H9 (cell line): ENCODE measurements at regions not wholly inside any gene's neighbourhood (a gene's known extent, or its start where the extent isn't known, plus 50 kb on each side); places are given as distances from the start of the nearest gene placed in this dataset.

ENCODE experiments used
- DNase-seq: peaks from one replicate; pipeline ENCODE4 v3.0.0-alpha.2; 2017
- H2AFZ ChIP-seq: one replicate; pipeline ENCODE4 v1.6.1; 2013; ENCODE audit warnings: mild to moderate bottlenecking, low read length, control low read depth, moderate library complexity
- H2AK5ac ChIP-seq: 2 replicates; pipeline ENCODE4 v1.6.1; 2013; ENCODE audit warnings: low read length, control low read depth, mixed read lengths; ENCODE audit not compliant: insufficient read length
- H2BK120ac ChIP-seq: one replicate; pipeline ENCODE4 v1.6.1; 2013; ENCODE audit warnings: low read depth, mild to moderate bottlenecking, low read length, control low read depth, inconsistent platforms; ENCODE audit not compliant: poor library complexity, severe bottlenecking
- H2BK12ac ChIP-seq: 2 replicates; pipeline ENCODE4 v1.6.1; 2013; ENCODE audit warnings: low read length, control low read depth, mixed read lengths, low read depth; ENCODE audit not compliant: insufficient read length
- H2BK15ac ChIP-seq: 2 replicates; pipeline ENCODE4 v1.6.1; 2013; ENCODE audit warnings: low read depth, low read length, control low read depth
- H2BK20ac ChIP-seq: one replicate; pipeline ENCODE4 v1.6.1; 2013; ENCODE audit warnings: low read depth, mild to moderate bottlenecking, low read length, control low read depth, inconsistent platforms; ENCODE audit not compliant: poor library complexity, severe bottlenecking
- H2BK5ac ChIP-seq: 2 replicates; pipeline ENCODE4 v1.6.1; 2013; ENCODE audit warnings: low read length, control low read depth, mixed read lengths; ENCODE audit not compliant: insufficient read length
- H3K14ac ChIP-seq: 2 replicates; pipeline ENCODE4 v1.6.1; 2013; ENCODE audit warnings: low read length, control low read depth; ENCODE audit not compliant: insufficient read depth
- H3K18ac ChIP-seq: 2 replicates; pipeline ENCODE4 v1.6.1; 2013; ENCODE audit warnings: low read depth, mild to moderate bottlenecking, mixed read lengths, low read length, control low read depth; ENCODE audit not compliant: insufficient read length
- H3K23ac ChIP-seq: 2 replicates; pipeline ENCODE4 v1.6.1; 2013; ENCODE audit warnings: low read length, control low read depth, mixed read lengths, low read depth; ENCODE audit not compliant: insufficient read length
- H3K23me2 ChIP-seq: 2 replicates; pipeline ENCODE4 v1.6.1; 2013; ENCODE audit warnings: low read depth, mild to moderate bottlenecking, mixed read lengths, low read length, control low read depth; ENCODE audit not compliant: insufficient read length, poor library complexity, severe bottlenecking
- H3K27ac ChIP-seq: 2 replicates; pipeline ENCODE4 v1.5.1; 2013; ENCODE audit warnings: low read length, control low read depth, mixed read lengths, low read depth; ENCODE audit not compliant: insufficient read length
- H3K27me3 ChIP-seq: 2 replicates; pipeline ENCODE4 v1.6.1; 2013; ENCODE audit warnings: low read length, control low read depth, inconsistent platforms; ENCODE audit not compliant: insufficient read depth
- H3K4ac ChIP-seq: 2 replicates; pipeline ENCODE4 v1.6.1; 2013; ENCODE audit warnings: low read depth, mild to moderate bottlenecking, control low read depth, inconsistent platforms, low read length, moderate library complexity
- H3K4me1 ChIP-seq: 2 replicates; pipeline ENCODE4 v1.6.1; 2013; ENCODE audit warnings: low read length, control low read depth, inconsistent platforms; ENCODE audit not compliant: insufficient read depth
- H3K4me2 ChIP-seq: 2 replicates; pipeline ENCODE4 v1.6.1; 2013; ENCODE audit warnings: low read length, control low read depth, mixed read lengths; ENCODE audit not compliant: insufficient read length, insufficient read depth
- H3K56ac ChIP-seq: 2 replicates; pipeline ENCODE4 v1.6.1; 2013; ENCODE audit warnings: low read depth, mild to moderate bottlenecking, mixed read lengths, low read length, control low read depth; ENCODE audit not compliant: insufficient read length
- H3K79me1 ChIP-seq: 2 replicates; pipeline ENCODE4 v1.6.1; 2013; ENCODE audit warnings: low read depth, mild to moderate bottlenecking, moderate library complexity, low read length, control low read depth, inconsistent platforms; ENCODE audit not compliant: insufficient read depth, poor library complexity, severe bottlenecking
- H3K79me2 ChIP-seq: 2 replicates; pipeline ENCODE4 v1.6.1; 2013; ENCODE audit warnings: low read length, control low read depth, inconsistent platforms; ENCODE audit not compliant: insufficient read depth
- H3K9ac ChIP-seq: 2 replicates; pipeline ENCODE4 v1.6.1; 2013; ENCODE audit warnings: low read length, control low read depth, mixed read lengths; ENCODE audit not compliant: insufficient read length; ENCODE audit errors: extremely low read depth
- H3K9me3 ChIP-seq: one replicate; pipeline ENCODE4 v1.6.1; 2013; ENCODE audit warnings: low read depth, low read length, inconsistent platforms; ENCODE audit not compliant: control insufficient read depth
- H3T11ph ChIP-seq: one replicate; pipeline ENCODE4 v1.6.1; 2013; ENCODE audit warnings: mild to moderate bottlenecking, low read length, control low read depth, inconsistent platforms
- H4K20me1 ChIP-seq: one replicate; pipeline ENCODE4 v1.6.1; 2013; ENCODE audit not compliant: control insufficient read depth, insufficient read length, insufficient read depth
- H4K5ac ChIP-seq: 2 replicates; pipeline ENCODE4 v1.6.1; 2013; ENCODE audit warnings: low read depth, mild to moderate bottlenecking, mixed read lengths, low read length, control low read depth; ENCODE audit not compliant: insufficient read length
- H4K8ac ChIP-seq: replicated peaks from 2 replicates; pipeline ENCODE4 v1.6.1; 2013; ENCODE audit warnings: low read length, control low read depth, mixed read lengths, low read depth; ENCODE audit not compliant: insufficient read length
- H4K91ac ChIP-seq: 2 replicates; pipeline ENCODE4 v1.6.1; 2013; ENCODE audit warnings: low read depth, mild to moderate bottlenecking, moderate library complexity, mixed read lengths, low read length, control low read depth; ENCODE audit not compliant: insufficient read length
- H3K27ac Mint-ChIP-seq, 3 experiments: 2 replicates in 2 of 3; 3 replicates in 1 of 3; pipeline ENCODE4 v1.8.0; 2020 to 2021; ENCODE audit warnings: mixed read lengths in 3 of 3, mild to moderate bottlenecking in 1 of 3, moderate library complexity in 1 of 3
- H3K27me3 Mint-ChIP-seq: 2 replicates; pipeline ENCODE4 v1.8.0; 2021; ENCODE audit warnings: low read depth, mild to moderate bottlenecking, moderate library complexity, mixed read lengths
- H3K36me3 Mint-ChIP-seq, 3 experiments: 2 replicates in 2 of 3; 3 replicates in 1 of 3; pipeline ENCODE4 v1.8.0; 2020 to 2021; ENCODE audit warnings: low read depth in 3 of 3, mixed read lengths in 3 of 3; ENCODE audit not compliant: insufficient read depth in 1 of 3
- H3K4me1 Mint-ChIP-seq, 2 experiments: 2 replicates each; pipeline ENCODE4 v1.8.0; 2020; ENCODE audit warnings: mixed read lengths in 2 of 2
- H3K4me3 Mint-ChIP-seq, 2 experiments: 2 replicates in 1 of 2; 3 replicates in 1 of 2; pipeline ENCODE4 v1.8.0; 2020 to 2021; ENCODE audit warnings: mild to moderate bottlenecking in 2 of 2, mixed read lengths in 2 of 2, moderate library complexity in 1 of 2
- H3K9me3 Mint-ChIP-seq, 2 experiments: 2 replicates in 1 of 2; 3 replicates in 1 of 2; pipeline ENCODE4 v1.8.0; 2020; ENCODE audit warnings: mild to moderate bottlenecking in 2 of 2, mixed read lengths in 2 of 2, moderate library complexity in 1 of 2
- CTCF ChIP-seq: fragments of 200-600 bp; sonication (generic); conservative IDR thresholded peaks from 3 replicates; pipeline ENCODE4 v1.8.0; 2021; ENCODE audit warnings: antibody characterized with exemption, mild to moderate bottlenecking
- WGBS: extraction: QIAGEN DNeasy Blood & Tissue Kit; methylation state at CpG from one replicate; pipeline ENCODE4 v1.1.7; 2013; ENCODE audit warnings: missing lambda C conversion rate, low lambda C conversion rate, mixed read lengths; ENCODE audit not compliant: insufficient read length; ENCODE audit errors: extremely low coverage; 5-methylcytosine and 5-hydroxymethylcytosine counted together

- H2BK120ac ChIP-seq = no peak overlapping the region
- H4K5ac ChIP-seq = no peak overlapping the region
- no peak overlapping the region for H3K9ac ChIP-seq
- no peak overlapping the region for H2AK5ac ChIP-seq
- no peaks in the 10 kb centered on the region for H3K79me2 ChIP-seq
- H2BK15ac ChIP-seq = no peak overlapping the region
- H4K91ac ChIP-seq = no peak overlapping the region
- H4K20me1 ChIP-seq = no peaks in the 10 kb centered on the region
- DNase-seq = no peak
- H2AFZ ChIP-seq = no peak overlapping the region
- H3K23ac ChIP-seq = no peak overlapping the region
- H3K18ac ChIP-seq = no peak overlapping the region
- no peaks in the 10 kb centered on the region for H3K4me1 ChIP-seq
- Mint-ChIP-seq H3K9me3 (peaks cover 0 to 2% of the 10 kb centered on the region in 2 experiments; a peak in 2 of 5 replicates), H3K4me3 (no peak overlapping the region), H3K36me3 (peaks cover 0 to 1% (median 0%) of the 10 kb centered on the region in 3 experiments; a peak in 1 of 7 replicates), H3K27me3 (peaks cover 7% of the 10 kb centered on the region), H3K4me1 (peaks cover 0 to 4% of the 10 kb centered on the region in 2 experiments; a peak in 1 of 4 replicates), H3K27ac (no peak overlapping the region; a peak in 1 of 7 replicates)
- no peak overlapping the region for H3K14ac ChIP-seq
- H3K27me3 ChIP-seq = no peaks in the 10 kb centered on the region
- no peak overlapping the region for H4K8ac ChIP-seq
- no peaks in the 10 kb centered on the region for H3K79me1 ChIP-seq
- no peak for TF ChIP-seq CTCF
- WGBS = no CpG with 5 or more reads among the region's 16 CpGs
- no peak overlapping the region for H2BK20ac ChIP-seq
- H3K23me2 ChIP-seq = no peaks in the 10 kb centered on the region
- H2BK12ac ChIP-seq = no peak overlapping the region
- H3K4me2 ChIP-seq = no peak overlapping the region
- H3K27ac ChIP-seq = no peak overlapping the region
- no peaks in the 10 kb centered on the region for H3K9me3 ChIP-seq
- no peak overlapping the region for H3K4ac ChIP-seq
- no peak overlapping the region for H3K56ac ChIP-seq
- no peak overlapping the region for H3T11ph ChIP-seq
- H2BK5ac ChIP-seq = no peak overlapping the region
Observed at GRCh38 chr6:2509711-2510110, 241.0 kb downstream of the MYLK4 start.
